GM19023 (cell line): ENCODE measurements at regions not wholly inside any gene's neighbourhood (a gene's known extent, or its start where the extent isn't known, plus 50 kb on each side); places are given as distances from the start of the nearest gene placed in this dataset.
"Not testable (repeated sequence)": the region's sequence is repeated elsewhere in the genome, so short reads cannot be mapped to it uniquely, and the experiment has no call there.

Source experiments
- ATAC-seq: cut with Tn5 transposase; IDR thresholded peaks from one replicate; pipeline ENCODE4 v1.9.1; 2021; ENCODE audit warnings: mild to moderate bottlenecking, moderate library complexity; ENCODE audit not compliant: unreplicated experiment

GRCh38 chr5:156009583-156009982 lies 317.4 kb upstream of the SGCD start:
- ATAC-seq = no peak

- no peak for ATAC-seq
These were observed 311.8 kb upstream of the SGCD start for GRCh38 chr5:156015137-156015536.

- ATAC-seq = no peak
These were observed 307.8 kb upstream of the SGCD start for GRCh38 chr5:156019130-156019529.

GRCh38 chr5:156019571-156020180 lies 307.3 kb upstream of the SGCD start:
- ATAC-seq = no peak

GRCh38 chr5:156020647-156021046 lies 306.3 kb upstream of the SGCD start:
- no peak for ATAC-seq

GRCh38 chr5:156021866-156022265 lies 305.1 kb upstream of the SGCD start:
- ATAC-seq = no peak

- ATAC-seq = no peak
These were observed 301.3 kb upstream of the SGCD start for GRCh38 chr5:156025656-156026055.

- no peak for ATAC-seq
These were observed 295.8 kb upstream of the SGCD start for GRCh38 chr5:156031181-156031580.

GRCh38 chr5:156036640-156037039 lies 290.3 kb upstream of the SGCD start:
- no peak for ATAC-seq

- no peak for ATAC-seq
These were observed 289.6 kb upstream of the SGCD start for GRCh38 chr5:156037151-156037909.

GRCh38 chr5:156042726-156043125 lies 284.2 kb upstream of the SGCD start:
- ATAC-seq = no peak

GRCh38 chr5:156043351-156043750 lies 283.6 kb upstream of the SGCD start:
- ATAC-seq = no peak

GRCh38 chr5:156051972-156052371 lies 275.0 kb upstream of the SGCD start:
- no peak for ATAC-seq

GRCh38 chr5:156052656-156053055 lies 274.3 kb upstream of the SGCD start:
- no peak for ATAC-seq

GRCh38 chr5:156053056-156053455 lies 273.9 kb upstream of the SGCD start:
- no peak for ATAC-seq

GRCh38 chr5:156076912-156077311 lies 250.1 kb upstream of the SGCD start:
- ATAC-seq = no peak

- ATAC-seq = no peak
These were observed 239.3 kb upstream of the SGCD start for GRCh38 chr5:156087577-156088110.

- ATAC-seq = not testable (repeated sequence)
These were observed 236.7 kb upstream of the SGCD start for GRCh38 chr5:156089955-156090940.

- ATAC-seq = no peak
These were observed 233.9 kb upstream of the SGCD start for GRCh38 chr5:156093024-156093423.

GRCh38 chr5:156094001-156094400 lies 233.0 kb upstream of the SGCD start:
- ATAC-seq = no peak

GRCh38 chr5:156095709-156096241 lies 231.2 kb upstream of the SGCD start:
- ATAC-seq = no peak
